Naive B cell (primary cell): ENCODE measurements at regions not wholly inside any gene's neighbourhood (a gene's known extent, or its start where the extent isn't known, plus 50 kb on each side); places are given as distances from the start of the nearest gene placed in this dataset.

Experiments
- ATAC-seq, 2 donors: fragments of 150-1000 bp; cut with Tn5 transposase; 2 replicates each; pipeline ENCODE4 v1.10.0; 2021; ENCODE audit warnings: low read depth in 2 of 2, mild to moderate bottlenecking in 2 of 2, moderate library complexity in 2 of 2
- DNase-seq: peaks from one replicate; pipeline ENCODE4 v3.0.0; 2022
- H3K27ac Mint-ChIP-seq, 6 donors: one replicate each; pipeline ENCODE4 v1.8.0; 2020 to 2022; ENCODE audit warnings: mild to moderate bottlenecking in 6 of 6, mixed read lengths in 6 of 6, moderate library complexity in 5 of 6, inconsistent platforms in 2 of 6
- H3K27me3 Mint-ChIP-seq, 3 donors: one replicate each; pipeline ENCODE4 v1.8.0; 2021 to 2022; ENCODE audit warnings: mixed read lengths in 3 of 3, mild to moderate bottlenecking in 1 of 3
- H3K36me3 Mint-ChIP-seq, 2 donors: one replicate each; pipeline ENCODE4 v1.8.0; 2020 to 2022; ENCODE audit warnings: mixed read lengths in 2 of 2, inconsistent platforms in 1 of 2, mild to moderate bottlenecking in 1 of 2
- H3K4me1 Mint-ChIP-seq, 3 donors: one replicate each; pipeline ENCODE4 v1.8.0; 2020 to 2022; ENCODE audit warnings: mixed read lengths in 3 of 3, inconsistent platforms in 1 of 3, mild to moderate bottlenecking in 1 of 3, moderate library complexity in 1 of 3
- H3K4me3 Mint-ChIP-seq, 8 donors: one replicate each; pipeline ENCODE4 v1.8.0; 2020 to 2022; ENCODE audit warnings: mild to moderate bottlenecking in 8 of 8, mixed read lengths in 8 of 8, moderate library complexity in 8 of 8, inconsistent platforms in 2 of 8
- H3K9me3 Mint-ChIP-seq, 7 donors: one replicate each; pipeline ENCODE4 v1.8.0; 2020 to 2022; ENCODE audit warnings: mixed read lengths in 7 of 7, mild to moderate bottlenecking in 5 of 7, inconsistent platforms in 2 of 7, moderate library complexity in 1 of 7

GRCh38 chr5:161096581-161096980 lies 244.6 kb upstream of the ATP10B start:
- H3K9me3 Mint-ChIP-seq: peaks cover 0 to 8% (median 3%) of the 10 kb centered on the region in 7 donors

DNA sequence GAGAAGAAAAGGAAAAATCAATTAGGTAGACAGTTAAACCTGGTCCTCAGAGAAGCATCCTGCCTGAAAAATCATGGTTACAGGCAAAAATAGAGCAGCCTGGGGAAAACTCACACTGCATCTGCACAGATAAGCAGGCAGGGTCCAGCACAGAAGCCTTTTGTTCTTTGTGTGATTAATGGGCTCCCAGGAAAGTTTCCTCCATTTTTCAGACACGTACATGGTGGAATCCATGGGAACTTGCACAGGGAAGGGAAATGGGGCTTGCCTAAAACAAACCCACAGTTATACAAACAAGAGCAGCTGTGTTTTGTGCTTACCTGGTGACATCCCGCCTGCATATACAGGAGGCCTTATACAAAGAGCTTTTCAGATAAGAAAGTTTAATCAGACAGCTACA lies 243.9 kb upstream of the ATP10B start:
- H3K27me3 Mint-ChIP-seq: no peaks in the 10 kb centered on the region
- DNase-seq: no peak
- no peak overlapping the region for H3K27ac Mint-ChIP-seq
- H3K4me1 Mint-ChIP-seq: no peaks in the 10 kb centered on the region
- H3K9me3 Mint-ChIP-seq: peaks cover 0 to 8% (median 3%) of the 10 kb centered on the region in 7 donors
- ATAC-seq: no peak
- H3K36me3 Mint-ChIP-seq: peaks cover 0 to 4% of the 10 kb centered on the region in 2 donors
- H3K4me3 Mint-ChIP-seq: no peak overlapping the region

More at GRCh38 chr5:161096581-161096980, 244.6 kb upstream of the ATP10B start:
- H3K27ac Mint-ChIP-seq: no peak overlapping the region
- peaks cover 0 to 4% of the 10 kb centered on the region in 2 donors for H3K36me3 Mint-ChIP-seq
- no peak overlapping the region for H3K4me3 Mint-ChIP-seq
- no peaks in the 10 kb centered on the region for H3K27me3 Mint-ChIP-seq
- no peak for DNase-seq
- ATAC-seq: no peak
- no peaks in the 10 kb centered on the region for H3K4me1 Mint-ChIP-seq

DNA sequence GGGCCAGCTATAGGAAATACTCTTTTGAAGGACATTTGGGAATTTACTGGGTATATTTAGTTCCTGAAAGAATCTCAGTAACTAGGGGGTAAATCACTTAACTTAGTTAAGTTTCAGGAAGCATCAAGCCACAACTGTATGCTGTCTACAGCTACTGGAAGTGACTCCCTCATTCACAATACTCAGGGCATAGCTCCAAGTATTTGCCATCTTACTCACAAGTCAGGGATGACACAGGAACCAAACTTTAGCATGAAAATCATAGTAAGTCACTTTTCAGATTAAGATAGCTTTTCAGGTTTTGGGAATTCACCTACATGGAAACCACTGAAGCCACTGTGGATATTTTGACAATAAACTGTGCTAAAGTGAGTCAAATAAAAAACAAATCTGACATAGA lies 242.4 kb upstream of the ATP10B start:
- Mint-ChIP-seq H3K27ac (no peak overlapping the region), H3K27me3 (no peaks in the 10 kb centered on the region), H3K36me3 (peaks cover 0 to 4% of the 10 kb centered on the region in 2 donors), H3K4me1 (no peaks in the 10 kb centered on the region), H3K4me3 (no peak overlapping the region), H3K9me3 (peaks cover 0 to 8% (median 3%) of the 10 kb centered on the region in 7 donors)
- DNase-seq (no peak), ATAC-seq (no peak)

DNA sequence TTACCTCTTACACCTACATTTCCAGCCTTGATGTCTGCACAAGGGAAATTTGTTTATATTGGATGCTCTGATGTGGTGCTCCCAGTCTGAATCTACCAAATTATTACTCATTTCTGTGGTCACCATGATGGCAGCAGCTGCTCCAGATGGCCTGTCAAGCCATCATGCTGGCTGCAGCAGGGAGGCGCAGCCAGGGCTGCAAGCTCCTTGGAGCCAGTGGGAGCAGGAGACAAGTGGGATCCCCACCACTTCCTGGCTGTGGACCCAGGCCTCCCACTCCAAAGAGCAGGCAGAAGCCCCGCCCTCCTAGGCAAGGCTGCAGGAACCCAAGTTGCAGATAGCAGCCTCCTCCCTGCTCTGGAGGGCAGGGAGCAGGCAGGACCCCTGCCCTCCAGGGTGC lies 241.1 kb upstream of the ATP10B start:
- no peak overlapping the region for H3K27ac Mint-ChIP-seq
- no peak overlapping the region for H3K4me3 Mint-ChIP-seq
- H3K27me3 Mint-ChIP-seq: no peaks in the 10 kb centered on the region
- ATAC-seq: no peak
- no peak for DNase-seq
- peaks cover 0 to 4% of the 10 kb centered on the region in 2 donors for H3K36me3 Mint-ChIP-seq
- no peaks in the 10 kb centered on the region for H3K4me1 Mint-ChIP-seq
- H3K9me3 Mint-ChIP-seq: peaks cover 0 to 12% (median 5%) of the 10 kb centered on the region in 7 donors

DNA sequence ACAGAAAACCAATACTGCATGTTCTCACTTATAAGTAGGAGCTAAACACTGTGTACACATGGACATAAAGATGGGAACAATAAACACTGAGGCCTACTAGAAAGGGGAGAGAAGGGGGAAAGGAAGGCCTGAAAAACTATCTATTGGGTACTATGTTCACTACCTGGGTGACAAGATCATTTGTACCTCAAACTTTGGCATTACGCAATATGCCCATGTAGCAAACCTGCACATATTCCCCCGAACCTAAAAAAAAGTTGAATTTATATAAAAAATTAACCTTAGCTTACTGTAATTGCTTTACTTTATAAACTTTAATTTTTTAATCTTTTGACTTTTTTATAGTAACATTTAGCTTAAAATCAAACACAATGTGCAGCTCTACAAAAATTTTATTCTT lies 237.6 kb upstream of the ATP10B start:
- H3K36me3 Mint-ChIP-seq: peaks cover 0 to 4% of the 10 kb centered on the region in 2 donors

GRCh38 chr5:161086461-161086860 lies 234.4 kb upstream of the ATP10B start:
- DNase-seq: no peak
- no peaks in the 10 kb centered on the region for H3K4me1 Mint-ChIP-seq
- H3K27me3 Mint-ChIP-seq: peaks cover 0 to 5% (median 0%) of the 10 kb centered on the region in 3 donors
- ATAC-seq: no peak
- no peak overlapping the region for H3K27ac Mint-ChIP-seq
- peaks cover 0 to 12% (median 3%) of the 10 kb centered on the region in 7 donors for H3K9me3 Mint-ChIP-seq
- no peak overlapping the region for H3K4me3 Mint-ChIP-seq
- H3K36me3 Mint-ChIP-seq: no peaks in the 10 kb centered on the region

More for the DNA sequence above, 237.6 kb upstream of the ATP10B start:
- Mint-ChIP-seq H3K4me1 (no peaks in the 10 kb centered on the region), H3K9me3 (peaks cover 0 to 12% (median 3%) of the 10 kb centered on the region in 7 donors), H3K27ac (no peak overlapping the region), H3K27me3 (no peaks in the 10 kb centered on the region), H3K4me3 (no peak overlapping the region)
- DNase-seq: no peak
- ATAC-seq: no peak

DNA sequence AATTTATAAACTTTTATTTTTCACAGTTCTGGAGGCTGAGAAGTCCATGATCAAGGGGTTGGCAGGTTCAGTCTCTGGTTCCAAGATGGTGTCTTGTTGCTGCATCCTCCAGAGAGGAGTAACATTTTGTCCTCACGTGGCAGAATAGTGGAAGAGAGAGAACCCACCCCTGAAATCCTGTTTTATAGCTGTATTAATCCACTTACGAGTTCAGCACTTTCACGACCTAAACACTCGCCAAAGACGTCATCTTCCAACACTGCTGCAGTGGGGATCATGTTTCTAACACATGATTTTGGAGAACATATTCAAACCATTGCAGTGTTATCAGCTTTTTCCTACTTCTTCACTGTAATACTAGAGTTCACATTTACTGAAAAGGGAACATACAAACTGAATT lies 233.0 kb upstream of the ATP10B start:
- no peaks in the 10 kb centered on the region for H3K4me1 Mint-ChIP-seq
- peaks cover 0 to 5% (median 0%) of the 10 kb centered on the region in 3 donors for H3K27me3 Mint-ChIP-seq
- no peak for DNase-seq
- H3K27ac Mint-ChIP-seq: no peak overlapping the region
- no peak for ATAC-seq
- H3K36me3 Mint-ChIP-seq: no peaks in the 10 kb centered on the region
- peaks cover 0 to 12% (median 3%) of the 10 kb centered on the region in 7 donors for H3K9me3 Mint-ChIP-seq
- H3K4me3 Mint-ChIP-seq: peak overlapping the region in 1 of 8 donors; percentile 10

DNA sequence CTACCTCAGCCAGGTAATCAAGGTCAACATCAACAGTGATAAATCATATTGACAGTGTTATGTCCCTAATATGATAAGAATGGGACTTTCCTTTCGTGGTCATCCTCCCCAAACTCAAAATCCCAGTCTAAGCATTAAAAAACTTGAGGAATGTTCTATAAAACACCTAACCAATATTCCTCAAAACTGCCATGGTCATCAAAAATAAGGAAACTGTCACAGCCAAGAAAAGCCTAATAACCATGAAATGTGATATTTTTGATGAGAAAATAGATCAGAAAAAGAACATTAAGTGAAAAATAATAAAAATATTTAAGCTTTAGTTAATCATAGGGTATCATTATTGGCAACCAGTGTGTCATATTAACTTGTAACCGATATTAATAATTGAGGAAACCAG lies 232.1 kb upstream of the ATP10B start:
- DNase-seq (no peak), ATAC-seq (no peak)
- Mint-ChIP-seq H3K9me3 (peaks cover 0 to 8% (median 3%) of the 10 kb centered on the region in 7 donors), H3K27me3 (peaks cover 0 to 5% (median 0%) of the 10 kb centered on the region in 3 donors), H3K36me3 (no peaks in the 10 kb centered on the region), H3K27ac (no peak overlapping the region), H3K4me1 (no peaks in the 10 kb centered on the region), H3K4me3 (no peak overlapping the region)

DNA sequence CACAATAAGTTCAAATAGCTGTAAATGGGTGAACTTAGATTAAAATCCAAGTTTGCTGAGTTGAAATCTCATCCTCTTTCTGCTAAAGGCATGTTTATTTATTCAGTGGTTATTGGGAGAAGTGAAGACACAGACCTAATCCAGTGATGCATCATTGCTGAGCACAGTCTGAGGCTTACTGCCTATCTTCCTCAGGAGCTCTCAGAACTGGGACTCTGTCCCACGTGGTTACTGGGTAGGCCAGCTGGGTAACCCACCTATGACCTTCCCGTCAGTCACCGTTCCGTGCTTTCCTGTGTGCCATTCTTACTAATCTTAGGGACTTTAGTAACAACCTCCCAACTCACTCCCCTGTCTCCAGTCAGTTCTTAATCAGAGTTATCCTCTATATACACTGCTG lies 226.8 kb upstream of the ATP10B start:
- Mint-ChIP-seq H3K4me1 (no peaks in the 10 kb centered on the region), H3K9me3 (peaks cover 0 to 15% (median 9%) of the 10 kb centered on the region in 7 donors)

GRCh38 chr5:161077936-161078545 lies 226.0 kb upstream of the ATP10B start:
- Mint-ChIP-seq H3K27me3 (peaks cover 0 to 1% (median 0%) of the 10 kb centered on the region in 3 donors), H3K36me3 (no peaks in the 10 kb centered on the region), H3K27ac (no peak overlapping the region), H3K9me3 (peaks cover 0 to 15% (median 8%) of the 10 kb centered on the region in 7 donors), H3K4me1 (no peaks in the 10 kb centered on the region), H3K4me3 (no peak overlapping the region)
- ATAC-seq: no peak
- no peak for DNase-seq

More for the DNA sequence above, 226.8 kb upstream of the ATP10B start:
- H3K36me3 Mint-ChIP-seq: no peaks in the 10 kb centered on the region
- peaks cover 0 to 5% (median 0%) of the 10 kb centered on the region in 3 donors for H3K27me3 Mint-ChIP-seq
- no peak overlapping the region for H3K27ac Mint-ChIP-seq
- no peak overlapping the region for H3K4me3 Mint-ChIP-seq
- no peak for ATAC-seq
- DNase-seq: no peak

- Mint-ChIP-seq H3K36me3 (no peaks in the 10 kb centered on the region), H3K4me1 (no peaks in the 10 kb centered on the region), H3K27me3 (no peaks in the 10 kb centered on the region), H3K27ac (no peak overlapping the region), H3K4me3 (no peak overlapping the region), H3K9me3 (peaks cover 0 to 13% (median 6%) of the 10 kb centered on the region in 7 donors)
- DNase-seq: no peak
- ATAC-seq: no peak
Observed at GRCh38 chr5:161077496-161077895, 225.5 kb upstream of the ATP10B start.

DNA sequence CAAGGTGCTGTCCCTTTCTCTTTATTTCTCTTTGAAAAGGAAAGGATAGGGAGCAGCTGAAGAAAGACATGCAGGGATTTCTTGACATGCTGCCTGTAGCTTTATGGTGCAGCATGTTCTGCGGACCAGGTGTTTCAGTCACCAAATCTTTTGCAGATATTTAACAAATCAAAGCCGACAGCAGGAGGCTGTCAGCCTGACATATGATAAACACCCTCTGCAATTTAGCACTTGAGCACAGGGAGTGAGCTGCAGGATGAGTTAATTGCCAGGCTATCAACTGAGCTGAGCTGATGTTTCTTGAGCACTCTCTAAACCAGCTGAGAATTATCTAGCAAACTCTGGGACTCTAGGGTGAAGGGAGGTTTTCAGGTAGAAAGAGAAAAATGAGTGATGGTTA lies 212.8 kb upstream of the ATP10B start:
- no peak overlapping the region for H3K4me3 Mint-ChIP-seq
- peaks cover 0 to 7% (median 0%) of the 10 kb centered on the region in 3 donors for H3K27me3 Mint-ChIP-seq
- peaks cover 0 to 5% (median 0%) of the 10 kb centered on the region in 7 donors for H3K9me3 Mint-ChIP-seq
- no peaks in the 10 kb centered on the region for H3K36me3 Mint-ChIP-seq
- no peaks in the 10 kb centered on the region for H3K4me1 Mint-ChIP-seq
- no peak overlapping the region for H3K27ac Mint-ChIP-seq
- no peak for DNase-seq
- ATAC-seq: no peak

DNA sequence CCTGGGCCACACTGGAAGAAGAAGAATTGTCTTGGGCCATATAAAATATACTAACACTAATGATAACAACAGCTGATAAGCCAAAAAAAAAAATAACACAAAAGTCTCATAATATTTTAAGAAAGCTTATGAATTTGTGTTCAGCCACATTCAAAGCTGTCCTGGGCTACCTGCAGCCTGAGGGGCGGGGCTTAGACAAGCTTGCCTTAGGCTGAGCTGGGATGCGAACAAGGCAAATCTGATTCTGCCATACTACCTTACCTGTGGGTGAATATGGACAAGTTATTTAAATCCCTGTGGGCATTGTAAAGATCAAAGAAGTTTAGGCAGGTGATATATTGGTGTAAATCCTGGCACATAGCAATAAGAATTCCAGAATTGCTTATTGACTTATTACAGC lies 212.3 kb upstream of the ATP10B start:
- peaks cover 0 to 7% (median 0%) of the 10 kb centered on the region in 3 donors for H3K27me3 Mint-ChIP-seq
- H3K4me1 Mint-ChIP-seq: no peaks in the 10 kb centered on the region
- H3K36me3 Mint-ChIP-seq: no peaks in the 10 kb centered on the region
- no peak overlapping the region for H3K27ac Mint-ChIP-seq
- no peak overlapping the region for H3K4me3 Mint-ChIP-seq
- DNase-seq (no peak), ATAC-seq (no peak)
- H3K9me3 Mint-ChIP-seq: peaks cover 0 to 5% (median 0%) of the 10 kb centered on the region in 7 donors

- Mint-ChIP-seq H3K27ac (no peak overlapping the region), H3K4me1 (no peaks in the 10 kb centered on the region), H3K36me3 (no peaks in the 10 kb centered on the region), H3K27me3 (peaks cover 0 to 8% (median 7%) of the 10 kb centered on the region in 3 donors), H3K4me3 (no peak overlapping the region), H3K9me3 (peaks cover 0 to 5% (median 0%) of the 10 kb centered on the region in 7 donors)
- DNase-seq (no peak), ATAC-seq (no peak)
Observed at GRCh38 chr5:161058781-161059180, 206.8 kb upstream of the ATP10B start.
